Psoas muscle (tissue), 7 donors: ENCODE measurements at regions not wholly inside any gene's neighbourhood (a gene's known extent, or its start where the extent isn't known, plus 50 kb on each side); places are given as distances from the start of the nearest gene placed in this dataset.
A peak's percentile ranks its signal among the peaks of the same experiment; 100 is the strongest.
"Not testable (repeated sequence)": the region's sequence is repeated elsewhere in the genome, so short reads cannot be mapped to it uniquely, and the experiment has no call there.

Experiments
- ATAC-seq, 4 donors: fragments of 200-7000 bp; cut with Tn5 transposase; one replicate each; pipeline ENCODE4 v1.9.1; 2020; ENCODE audit warnings: moderate library complexity in 3 of 4, mild to moderate bottlenecking in 2 of 4
- DNase-seq, 2 donors: peaks; one replicate each; pipeline ENCODE4 v3.0.0-alpha.2; 2020
- H3K27ac ChIP-seq: fragments of 200-600 bp; one replicate; pipeline ENCODE4 v1.8.0; 2022
- H3K27me3 ChIP-seq, 3 donors: fragments of 200-600 bp in 1 of 3; one replicate each; pipeline versions ENCODE4 v1.6.1 to v1.8.0; 2013 to 2022; ENCODE audit warnings: low read length in 2 of 3, mild to moderate bottlenecking in 2 of 3, moderate library complexity in 1 of 3; ENCODE audit not compliant: insufficient read depth in 3 of 3
- H3K36me3 ChIP-seq, 2 donors: fragments of 200-600 bp in 1 of 2; one replicate each; pipeline versions ENCODE4 v1.6.1 to v1.8.0; 2013 to 2022; ENCODE audit warnings: low read depth in 1 of 2, mild to moderate bottlenecking in 1 of 2, moderate library complexity in 1 of 2; ENCODE audit not compliant: insufficient read depth in 1 of 2
- H3K4me1 ChIP-seq: fragments of 200-600 bp; one replicate; pipeline ENCODE4 v1.8.0; 2022
- H3K4me3 ChIP-seq: fragments of 200-600 bp; one replicate; pipeline ENCODE4 v1.8.0; 2022; ENCODE audit warnings: mild to moderate bottlenecking
- H3K9me3 ChIP-seq: fragments of 200-600 bp; one replicate; pipeline ENCODE4 v1.8.0; 2022
- WGBS, 3 donors: extraction: QIAGEN DNeasy Blood & Tissue Kit; methylation state at CpG; one replicate each; pipeline versions ENCODE4 v1.1.6 to v1.1.7; 2013; 5-methylcytosine and 5-hydroxymethylcytosine counted together
- intact Hi-C, 2 donors: fragments of 100-400 bp; cut with DNase I; formaldehyde crosslinking; loops; one replicate each; pipeline versions ENCODE4 v1.11.0 to v1.14.2; 2022
- donor health status: healthy with polysubstance abuse.
- donor health status: DM: no; HTN: no; CAD: no; lungs with moderate emphysema.
- donor health status: Bipolar disorder and iron deficiency.
- donor health status: healthy.
- donor health status: DM: yes; HTN: yes; CAD: no.
- donor health status: DM: no; HTN: no; CAD: no.
- donor health status: DM: yes; HTN: yes; CAD: no.

DNA sequence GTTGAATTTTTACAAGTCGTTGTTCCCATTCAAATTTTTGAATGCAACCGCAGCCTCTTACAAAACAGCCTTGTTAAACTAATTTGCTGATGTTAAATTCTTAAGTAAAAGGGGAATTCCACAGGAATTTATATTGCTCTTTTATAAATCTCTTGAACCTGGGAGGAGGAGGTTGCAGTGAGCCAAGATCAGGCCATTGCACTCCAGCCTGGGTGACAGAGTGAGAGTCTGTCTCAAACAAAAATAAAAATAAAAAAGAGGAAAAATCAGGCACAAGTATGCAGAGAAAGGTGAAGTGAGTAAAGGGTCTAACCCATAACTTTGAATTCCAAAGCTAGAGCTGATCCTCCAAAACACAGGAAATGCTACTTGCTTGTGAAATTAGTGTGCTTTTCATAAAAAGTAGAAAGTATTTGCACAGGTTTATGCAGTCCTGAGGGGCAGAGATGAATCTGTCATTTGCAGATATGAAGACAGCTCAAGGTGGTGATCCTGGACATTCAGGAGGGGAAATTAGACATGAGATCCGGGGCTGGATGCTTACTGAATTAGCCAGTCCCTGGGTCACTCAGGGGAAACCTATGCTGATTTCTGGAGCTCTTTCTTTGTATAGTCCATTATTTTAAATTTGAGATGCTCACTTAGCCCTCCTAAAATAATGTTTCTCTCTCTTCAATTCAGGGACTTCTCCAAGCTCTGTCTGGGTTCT, 53.7 kb downstream of the OR11H2 start:
- intact Hi-C loops, H3K36me3 ChIP-seq, H3K27me3 ChIP-seq, H3K27ac ChIP-seq, DNase-seq, H3K4me1 ChIP-seq, H3K9me3 ChIP-seq, H3K4me3 ChIP-seq: not testable (repeated sequence)
- no CpG with 5 or more reads among the region's 3 CpGs for WGBS, 3 donors
- peak in 1 of 4 donors; percentile 19 for ATAC-seq

DNA sequence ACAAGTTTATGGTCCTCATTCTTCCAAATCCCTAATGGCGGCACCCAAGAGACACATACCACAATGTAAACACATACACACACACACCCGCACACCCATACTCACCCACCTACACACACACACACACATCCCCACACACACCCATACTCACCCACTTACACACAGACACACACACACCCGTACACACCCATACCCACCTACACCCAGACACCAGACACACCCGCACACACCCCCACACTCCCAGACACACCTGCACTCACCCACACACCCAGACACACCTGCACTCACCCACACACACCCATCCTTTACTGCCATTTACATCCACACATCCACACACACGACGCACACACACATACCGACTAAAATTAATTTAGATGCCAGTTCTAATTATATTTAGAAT, 55.0 kb downstream of the OR11H2 start:
- ATAC-seq, H3K4me1 ChIP-seq, DNase-seq, H3K9me3 ChIP-seq, H3K4me3 ChIP-seq, H3K27me3 ChIP-seq, H3K36me3 ChIP-seq, H3K27ac ChIP-seq, intact Hi-C loops: not testable (repeated sequence)
- 100% methylated on average over 2 of the region's 7 CpGs; no CpG with 5 or more reads in 2 of the 3 donors for WGBS, 3 donors

GRCh38 chr14:19638565-19638964, 75.1 kb downstream of the OR11H2 start:
- H3K27me3 ChIP-seq, H3K27ac ChIP-seq, H3K4me1 ChIP-seq, intact Hi-C loops, DNase-seq, H3K9me3 ChIP-seq, H3K36me3 ChIP-seq, H3K4me3 ChIP-seq, ATAC-seq: not testable (repeated sequence)
- WGBS, 3 donors, result no CpG with 5 or more reads among the region's 28 CpGs

DNA sequence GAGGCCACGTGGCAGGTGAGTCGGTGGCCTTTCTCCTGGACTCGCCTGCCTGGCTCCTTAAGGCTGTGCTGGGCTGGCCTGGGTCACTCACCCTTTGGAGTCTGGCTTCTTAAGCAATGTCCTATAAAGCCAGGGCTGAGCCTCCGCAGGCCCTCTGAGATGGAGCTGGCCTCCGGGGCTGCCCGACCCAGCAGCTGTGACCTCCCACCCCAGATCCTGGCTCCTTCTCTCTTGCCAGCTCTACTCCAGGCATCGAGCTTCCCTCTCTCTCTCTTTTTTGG, 75.7 kb downstream of the OR11H2 start:
- H3K27me3 ChIP-seq, DNase-seq, intact Hi-C loops, H3K36me3 ChIP-seq, ATAC-seq, H3K9me3 ChIP-seq, H3K4me3 ChIP-seq, H3K27ac ChIP-seq, H3K4me1 ChIP-seq: not testable (repeated sequence)
- WGBS, 3 donors, result no CpG with 5 or more reads among the region's 7 CpGs

GRCh38 chr14:19637285-19638041, 76.2 kb downstream of the OR11H2 start:
- H3K27ac ChIP-seq, H3K9me3 ChIP-seq, ATAC-seq, H3K36me3 ChIP-seq, H3K27me3 ChIP-seq, DNase-seq, H3K4me1 ChIP-seq, H3K4me3 ChIP-seq, intact Hi-C loops: not testable (repeated sequence)
- WGBS, 3 donors, result 54 to 55% methylated on average over 3 to 4 of the region's 10 CpGs; no CpG with 5 or more reads in 1 of the 3 donors

DNA sequence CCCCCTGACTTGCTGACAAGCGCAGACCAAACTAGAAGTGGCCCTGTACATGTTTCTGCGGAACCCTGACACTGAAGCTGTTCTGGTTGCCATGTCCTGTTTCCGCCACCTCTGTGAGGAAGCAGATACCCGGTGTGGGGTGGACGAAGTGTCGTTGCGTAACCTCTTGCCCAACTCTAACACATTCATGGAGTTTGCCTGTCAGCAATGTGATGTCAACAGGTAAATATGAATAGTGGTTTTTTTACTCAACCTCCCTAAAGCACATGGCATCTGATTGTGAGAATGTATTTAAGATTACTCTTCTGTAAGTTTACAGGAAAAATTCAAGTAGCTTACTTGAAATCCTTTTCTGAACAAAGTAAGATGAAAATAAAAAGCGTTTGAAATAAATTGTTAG, 100.1 kb downstream of the OR11H2 start:
- H3K4me3 ChIP-seq, H3K36me3 ChIP-seq, H3K27ac ChIP-seq, H3K4me1 ChIP-seq, H3K27me3 ChIP-seq, ATAC-seq, H3K9me3 ChIP-seq, intact Hi-C loops: not testable (repeated sequence)
- DNase-seq, result peak in 1 of 2 donors; percentile 20
- WGBS, 3 donors, result 60 to 80% (median 77%) methylated on average over 1 to 6 of the region's 8 CpGs
